ENCODE measurements at regions not wholly inside any gene's neighbourhood (a gene's known extent, or its start where the extent isn't known, plus 50 kb on each side); places are given as distances from the start of the nearest gene placed in this dataset.

DNA sequence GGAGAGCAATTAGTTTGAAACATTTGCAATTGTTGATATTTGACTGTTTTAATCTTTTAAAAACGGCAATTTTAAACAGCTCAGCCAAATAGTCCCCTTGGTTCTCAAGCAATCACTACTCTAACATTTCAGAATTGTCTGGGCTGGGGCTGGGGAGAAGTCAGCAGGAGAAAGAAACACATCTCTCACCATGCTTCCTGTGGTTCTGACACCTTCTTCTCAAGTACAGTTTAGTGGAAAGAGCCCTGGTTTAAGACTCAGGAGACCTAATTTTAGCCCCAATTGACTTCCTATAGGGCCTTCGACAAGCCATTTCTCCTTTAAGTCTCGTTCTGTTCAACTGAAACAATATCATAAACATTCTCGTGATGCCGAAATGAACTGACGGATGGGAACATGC lies 168.4 kb upstream of the CDYL start:
- Mint-ChIP-seq H3K36me3 (no peaks in the 10 kb centered on the region), H3K4me3 (no peak overlapping the region), H3K4me1 (peaks cover 0 to 3% (median 0%) of the 10 kb centered on the region in 3 donors), H3K27me3 (peaks cover 17% of the 10 kb centered on the region), H3K27ac (no peak overlapping the region), H3K9me3 (peaks cover 0 to 2% (median 0%) of the 10 kb centered on the region in 3 donors)

DNA sequence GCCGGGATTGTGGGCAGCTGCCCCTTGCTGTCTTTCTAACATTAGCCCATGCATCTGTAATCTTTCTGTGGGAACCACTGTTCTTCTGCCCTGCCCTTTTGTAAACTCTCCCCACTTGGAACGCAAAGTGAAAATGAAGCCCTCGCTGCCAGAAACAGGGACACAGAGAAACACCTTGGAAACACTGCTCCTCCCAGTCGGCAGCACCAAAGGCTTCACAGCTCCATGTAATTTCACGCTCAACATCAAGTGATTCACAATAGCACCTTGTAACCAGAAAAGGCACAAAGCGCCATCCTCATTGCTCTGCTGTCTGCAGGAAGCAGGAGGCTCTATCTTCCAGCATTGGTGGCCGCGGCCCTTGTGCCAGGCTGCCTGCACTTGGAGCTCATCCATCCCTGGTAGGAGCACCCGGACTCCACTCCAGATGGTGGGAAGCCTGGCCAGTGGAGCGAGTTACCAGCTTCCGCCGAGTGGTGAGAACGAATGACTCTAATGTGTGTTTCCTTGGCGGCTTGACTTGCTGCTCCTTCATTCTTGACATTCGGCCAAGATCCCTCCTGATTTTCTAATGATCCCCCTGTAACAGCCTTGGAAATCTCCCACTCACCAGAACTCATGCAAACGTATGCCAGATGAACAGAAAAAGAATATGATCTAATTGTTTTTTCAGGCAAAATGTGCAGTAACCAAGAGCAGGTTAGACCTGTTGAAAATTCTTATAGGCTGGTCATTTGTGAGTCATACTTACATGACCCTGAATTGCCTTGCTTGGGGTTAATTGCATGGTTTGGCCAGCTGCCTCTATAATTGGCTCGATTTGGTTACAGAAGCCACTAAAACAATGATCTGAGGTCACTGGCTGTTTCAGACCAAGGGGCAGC lies 169.1 kb upstream of the CDYL start:
- peaks cover 0 to 2% (median 0%) of the 10 kb centered on the region in 3 donors for H3K9me3 Mint-ChIP-seq
- peak overlapping the region in 1 of 3 donors; percentile 53 for H3K27ac Mint-ChIP-seq
- H3K4me3 Mint-ChIP-seq: no peak overlapping the region
- H3K4me1 Mint-ChIP-seq: peaks cover 0 to 3% (median 0%) of the 10 kb centered on the region in 3 donors
- H3K27me3 Mint-ChIP-seq: peaks cover 19% of the 10 kb centered on the region
- no peaks in the 10 kb centered on the region for H3K36me3 Mint-ChIP-seq

DNA sequence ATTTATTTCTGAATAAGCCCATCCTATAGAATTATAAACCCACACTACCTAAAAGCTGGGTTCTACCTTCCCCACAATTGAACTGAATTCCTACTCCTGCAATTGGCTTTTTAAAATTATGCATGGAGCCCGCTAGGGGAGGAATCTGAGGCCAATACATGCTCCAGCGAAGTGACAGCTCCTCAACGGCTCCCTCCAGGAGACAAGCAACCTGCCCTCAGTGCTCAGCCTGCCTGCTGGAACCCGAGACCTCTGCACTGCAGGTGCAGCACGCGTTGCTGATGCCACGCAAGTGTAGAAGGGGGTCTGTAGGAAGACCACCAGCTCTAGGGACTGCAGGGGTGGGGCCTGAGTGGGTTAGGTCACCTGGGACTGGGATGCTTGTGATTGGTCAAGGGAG lies 170.2 kb upstream of the CDYL start:
- peaks cover 18% of the 10 kb centered on the region for H3K27me3 Mint-ChIP-seq
- peaks cover 0 to 4% (median 3%) of the 10 kb centered on the region in 3 donors for H3K9me3 Mint-ChIP-seq
- H3K27ac Mint-ChIP-seq: no peak overlapping the region
- H3K4me3 Mint-ChIP-seq: no peak overlapping the region
- H3K36me3 Mint-ChIP-seq: no peaks in the 10 kb centered on the region
- peaks cover 0 to 3% (median 0%) of the 10 kb centered on the region in 3 donors for H3K4me1 Mint-ChIP-seq

DNA sequence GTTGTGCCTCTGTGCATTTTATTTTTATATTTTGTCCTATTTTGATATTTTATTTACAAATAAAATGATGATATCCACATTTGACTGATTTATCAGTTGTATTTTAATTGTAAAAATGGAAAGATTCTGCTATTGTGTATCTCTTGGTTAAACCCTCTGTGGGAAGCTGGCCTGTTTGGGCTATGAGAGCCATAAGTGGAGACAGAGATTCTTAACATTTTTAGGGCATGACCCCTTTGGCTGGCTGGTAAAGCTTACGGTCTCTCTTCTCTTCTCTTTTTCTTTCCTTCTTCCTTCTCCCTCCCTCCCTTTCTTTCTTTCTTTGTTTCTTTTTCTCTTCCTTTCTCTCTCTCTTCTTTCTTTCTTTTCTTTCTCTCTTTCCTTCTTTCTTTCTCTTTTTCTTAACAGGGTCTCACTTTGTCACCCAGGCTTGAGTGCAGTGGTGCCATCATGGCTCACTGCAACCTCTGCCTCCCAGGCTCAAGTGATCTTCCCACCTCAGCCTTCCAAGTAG lies 172.3 kb upstream of the CDYL start:
- Mint-ChIP-seq H3K4me1 (peaks cover 0 to 1% (median 0%) of the 10 kb centered on the region in 3 donors), H3K27ac (no peak overlapping the region), H3K4me3 (no peak overlapping the region), H3K27me3 (peaks cover 11% of the 10 kb centered on the region), H3K36me3 (no peaks in the 10 kb centered on the region), H3K9me3 (peaks cover 0 to 3% (median 2%) of the 10 kb centered on the region in 3 donors)

DNA sequence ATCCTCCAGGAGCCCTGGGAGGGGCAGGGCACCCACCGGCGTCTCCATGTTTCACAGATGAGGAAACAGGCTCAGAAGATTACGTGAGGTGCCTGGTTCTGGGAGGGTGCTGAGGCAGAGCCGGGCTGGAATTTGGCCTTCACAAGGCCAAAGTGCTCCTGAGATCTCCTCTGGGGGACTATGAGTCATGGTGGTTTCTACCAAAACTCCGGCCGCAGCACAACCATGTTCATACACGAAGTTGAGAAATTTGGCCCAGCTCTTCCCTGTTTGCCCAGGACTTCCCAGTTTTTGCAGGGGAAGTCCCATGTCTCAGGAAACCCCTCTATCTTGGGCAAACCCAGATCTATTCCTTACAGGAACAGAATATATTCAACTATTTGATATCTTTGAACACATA lies 172.9 kb upstream of the CDYL start:
- Mint-ChIP-seq H3K36me3 (no peaks in the 10 kb centered on the region), H3K27me3 (peaks cover 11% of the 10 kb centered on the region), H3K4me1 (peaks cover 0 to 1% (median 0%) of the 10 kb centered on the region in 3 donors), H3K4me3 (no peak overlapping the region), H3K27ac (no peak overlapping the region), H3K9me3 (peaks cover 0 to 3% (median 2%) of the 10 kb centered on the region in 3 donors)

DNA sequence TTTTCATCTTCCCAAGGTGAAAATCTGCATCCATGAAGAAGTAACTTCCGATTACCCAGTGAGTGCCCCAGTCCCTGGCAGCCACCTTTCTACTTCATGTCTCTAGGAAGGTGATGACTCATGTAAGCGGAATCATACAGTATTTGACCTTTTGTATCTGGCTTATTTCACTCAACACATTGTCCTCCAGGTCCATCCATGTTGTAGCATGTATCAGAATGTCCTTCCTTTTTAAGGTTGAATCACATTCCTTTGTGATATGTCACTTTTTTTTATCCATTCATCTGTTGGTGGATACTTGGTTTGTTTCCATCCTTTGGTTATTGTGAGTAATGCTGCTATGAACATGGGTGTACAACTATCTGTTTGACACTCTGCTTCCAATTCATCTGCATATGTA lies 176.3 kb upstream of the CDYL start:
- Mint-ChIP-seq H3K27ac (no peak overlapping the region), H3K4me3 (no peak overlapping the region), H3K27me3 (peaks cover 9% of the 10 kb centered on the region), H3K9me3 (peaks cover 0 to 4% (median 3%) of the 10 kb centered on the region in 3 donors), H3K36me3 (no peaks in the 10 kb centered on the region), H3K4me1 (no peaks in the 10 kb centered on the region)

DNA sequence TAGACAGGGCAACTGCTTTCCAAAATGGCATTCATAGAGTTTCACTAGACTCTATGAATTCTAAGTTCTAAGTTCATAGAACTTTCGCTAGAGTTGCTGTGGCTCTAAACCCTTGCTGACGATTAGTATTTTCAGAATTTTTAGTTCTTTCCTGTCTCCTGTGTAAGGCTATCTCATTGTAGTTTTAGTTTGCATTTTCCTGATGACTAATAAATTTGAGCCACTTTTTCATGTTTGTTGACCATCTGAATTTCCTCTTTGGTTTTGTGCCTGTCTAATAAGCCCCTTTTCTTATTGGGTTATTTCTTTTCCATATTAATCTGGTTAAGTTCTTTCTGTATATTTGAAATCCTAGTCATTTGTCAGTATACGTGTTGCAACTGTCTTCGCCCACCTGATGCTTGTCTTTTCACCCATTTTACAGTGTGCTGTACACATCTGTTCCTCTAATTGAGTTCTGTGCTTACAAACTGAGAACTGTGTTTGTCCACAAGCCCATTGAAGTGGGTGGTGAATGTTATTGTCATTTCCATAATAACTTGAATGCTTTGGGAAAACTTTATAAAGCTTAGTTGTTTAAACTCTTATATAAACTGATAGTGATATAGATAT lies 177.7 kb upstream of the CDYL start:
- Mint-ChIP-seq H3K4me1 (no peaks in the 10 kb centered on the region), H3K27me3 (peaks cover 7% of the 10 kb centered on the region)

DNA sequence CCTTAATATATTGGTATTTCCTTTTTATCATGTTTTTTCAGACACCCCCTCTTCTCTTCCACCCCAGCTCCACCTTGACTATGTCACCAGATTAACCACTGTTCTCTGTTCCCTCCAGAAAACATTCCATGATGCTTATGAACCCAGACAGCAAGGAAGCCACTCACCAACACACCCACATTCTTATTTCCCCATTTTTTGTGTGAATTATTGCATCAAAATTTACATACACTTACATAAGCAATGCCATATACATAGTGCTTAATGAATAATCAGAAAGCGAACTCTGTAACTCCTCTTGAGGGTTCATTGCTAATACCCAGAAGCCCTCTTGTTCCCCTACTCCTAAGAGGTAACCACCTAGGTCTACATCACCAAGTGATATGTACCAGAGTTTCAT lies 182.3 kb upstream of the CDYL start:
- Mint-ChIP-seq H3K36me3 (peaks cover 5% of the 10 kb centered on the region), H3K4me3 (no peak overlapping the region), H3K4me1 (peaks cover 0 to 3% (median 0%) of the 10 kb centered on the region in 3 donors), H3K9me3 (peaks cover 0 to 4% (median 0%) of the 10 kb centered on the region in 3 donors), H3K27me3 (no peaks in the 10 kb centered on the region), H3K27ac (no peak overlapping the region)

More for the DNA sequence above, 177.7 kb upstream of the CDYL start:
- Mint-ChIP-seq H3K4me3 (no peak overlapping the region), H3K36me3 (no peaks in the 10 kb centered on the region), H3K27ac (no peak overlapping the region), H3K9me3 (peaks cover 0 to 4% (median 3%) of the 10 kb centered on the region in 3 donors)

DNA sequence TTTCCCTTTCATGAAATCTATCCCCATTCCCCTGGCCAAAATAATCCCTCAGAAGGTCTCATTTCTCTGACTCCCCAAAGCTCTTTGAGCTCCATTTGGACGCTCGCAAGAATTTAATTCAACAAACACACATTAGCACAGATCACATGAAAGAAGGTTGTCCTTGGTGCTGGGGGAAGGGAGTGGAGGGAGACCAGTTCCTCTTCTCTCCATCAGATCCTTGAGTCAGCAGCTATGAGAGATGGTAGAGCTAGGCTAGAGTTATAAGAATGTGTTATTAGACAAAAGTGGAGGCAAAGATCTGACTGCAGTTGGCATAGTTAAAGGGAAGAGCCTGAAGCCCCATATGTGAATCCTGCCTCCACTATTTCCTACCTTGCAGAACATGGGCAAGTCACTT lies 184.2 kb upstream of the CDYL start:
- H3K4me3 Mint-ChIP-seq: no peak overlapping the region
- peaks cover 0 to 4% (median 0%) of the 10 kb centered on the region in 3 donors for H3K9me3 Mint-ChIP-seq
- no peak overlapping the region for H3K27ac Mint-ChIP-seq
- H3K27me3 Mint-ChIP-seq: no peaks in the 10 kb centered on the region
- peaks cover 8% of the 10 kb centered on the region for H3K36me3 Mint-ChIP-seq
- H3K4me1 Mint-ChIP-seq: peaks cover 0 to 3% (median 0%) of the 10 kb centered on the region in 3 donors

DNA sequence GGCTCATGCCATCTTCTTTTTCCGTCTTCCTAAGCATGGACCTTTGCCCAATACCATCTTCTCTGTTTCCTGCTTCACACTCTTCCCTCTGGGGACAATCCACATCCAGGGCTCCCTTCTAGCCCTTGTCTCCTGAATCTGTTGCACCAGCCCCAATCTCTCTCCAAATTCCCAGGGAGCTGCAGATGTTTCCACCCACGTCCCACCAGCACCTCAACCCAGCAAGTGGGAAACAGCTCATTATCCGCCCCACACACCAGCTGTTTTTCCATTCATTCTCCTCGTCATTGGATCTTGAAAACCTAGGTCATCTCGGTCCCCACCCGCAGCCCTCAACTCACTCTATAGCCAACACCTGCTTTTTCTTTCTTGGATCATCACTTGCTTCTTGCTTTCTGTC lies 185.0 kb upstream of the CDYL start:
- H3K27me3 Mint-ChIP-seq: no peaks in the 10 kb centered on the region
- peaks cover 0 to 3% (median 0%) of the 10 kb centered on the region in 3 donors for H3K4me1 Mint-ChIP-seq

DNA sequence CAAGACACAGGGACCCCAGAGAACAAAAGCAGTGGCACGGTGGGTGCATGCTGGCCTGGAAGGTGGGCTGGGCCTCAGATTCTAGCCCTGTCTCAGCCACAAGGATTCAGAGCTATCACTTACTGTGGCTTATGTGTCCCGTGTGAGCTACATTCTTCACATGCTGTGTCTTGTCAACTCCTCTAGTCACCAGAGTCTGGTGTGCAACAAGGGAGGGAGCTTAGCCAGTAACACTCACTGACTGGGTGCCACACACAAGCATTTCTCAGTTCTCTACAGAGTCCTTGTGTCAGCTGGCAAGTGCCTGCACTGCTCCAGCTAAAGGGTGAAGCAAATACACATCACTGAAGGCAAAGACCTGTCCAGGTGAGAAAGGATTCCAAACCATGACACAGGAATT lies 186.9 kb upstream of the CDYL start:
- Mint-ChIP-seq H3K4me1 (peaks cover 0 to 3% (median 0%) of the 10 kb centered on the region in 3 donors), H3K4me3 (no peak overlapping the region), H3K27me3 (no peaks in the 10 kb centered on the region), H3K36me3 (peaks cover 8% of the 10 kb centered on the region), H3K27ac (no peak overlapping the region), H3K9me3 (peaks cover 0 to 2% (median 0%) of the 10 kb centered on the region in 3 donors)

More for the DNA sequence above, 185.0 kb upstream of the CDYL start:
- H3K36me3 Mint-ChIP-seq: peaks cover 8% of the 10 kb centered on the region
- H3K27ac Mint-ChIP-seq: no peak overlapping the region
- H3K4me3 Mint-ChIP-seq: no peak overlapping the region
- peaks cover 0 to 2% (median 0%) of the 10 kb centered on the region in 3 donors for H3K9me3 Mint-ChIP-seq

DNA sequence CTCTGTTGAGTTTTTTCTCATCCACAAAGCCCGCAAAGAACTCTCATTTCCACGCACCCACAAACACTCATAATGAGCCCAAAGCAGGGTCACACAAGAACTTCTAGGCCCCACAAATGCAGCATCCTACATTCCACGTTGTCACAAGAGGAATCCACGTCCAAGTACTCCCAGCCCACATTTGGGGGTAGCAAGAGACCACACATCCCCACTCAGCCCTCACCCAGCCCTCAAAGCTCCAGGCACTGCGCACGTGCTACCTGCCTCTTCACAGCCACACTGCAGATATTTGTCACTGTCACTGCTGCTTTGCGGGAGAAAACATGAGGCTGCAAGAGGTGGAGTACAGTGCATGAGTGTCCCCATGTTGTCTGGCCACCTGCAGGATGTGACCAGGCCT lies 187.6 kb upstream of the CDYL start:
- H3K36me3 Mint-ChIP-seq: peaks cover 8% of the 10 kb centered on the region
- peaks cover 0 to 3% (median 0%) of the 10 kb centered on the region in 3 donors for H3K4me1 Mint-ChIP-seq
- no peak overlapping the region for H3K27ac Mint-ChIP-seq
- no peaks in the 10 kb centered on the region for H3K27me3 Mint-ChIP-seq
- H3K9me3 Mint-ChIP-seq: peaks cover 0 to 2% (median 0%) of the 10 kb centered on the region in 3 donors
- no peak overlapping the region for H3K4me3 Mint-ChIP-seq

DNA sequence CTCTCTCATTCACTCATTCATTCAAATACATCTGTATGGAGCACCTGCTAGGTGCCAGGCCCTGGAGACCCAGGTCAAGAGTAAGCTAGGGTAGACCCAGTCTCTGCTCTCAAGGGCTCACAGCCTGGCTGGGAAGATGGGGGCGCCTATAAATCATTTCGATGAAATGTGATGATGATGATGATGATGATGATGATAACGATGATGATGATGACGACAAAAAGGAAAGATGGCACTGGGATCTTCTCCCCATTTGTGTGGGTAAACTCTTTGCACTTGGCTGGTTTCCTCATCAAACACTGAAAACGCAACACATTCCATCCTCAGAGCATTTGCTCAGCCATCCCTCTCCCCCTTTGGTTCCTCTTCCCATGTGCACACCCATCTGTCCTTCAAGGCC lies 188.0 kb upstream of the CDYL start:
- peaks cover 0 to 3% (median 0%) of the 10 kb centered on the region in 3 donors for H3K4me1 Mint-ChIP-seq

DNA sequence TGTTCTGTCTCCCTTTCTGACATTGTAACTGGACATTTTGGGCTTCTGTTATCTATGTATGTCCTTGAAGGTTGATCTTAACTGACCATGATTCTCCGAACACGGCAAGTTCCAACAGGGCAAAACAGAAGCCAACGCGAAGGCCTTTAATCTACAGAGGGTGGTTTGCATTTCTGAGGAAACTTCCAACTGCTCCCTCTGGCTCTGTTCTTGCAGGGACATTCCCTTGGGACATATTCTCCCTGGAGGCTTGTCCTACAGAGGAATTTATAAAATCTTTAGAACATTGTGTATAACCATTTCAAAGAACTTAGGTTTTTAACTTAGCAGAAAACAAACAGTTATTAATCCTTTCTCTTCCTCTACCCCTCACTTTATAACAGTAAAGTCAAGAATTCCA lies 189.0 kb upstream of the CDYL start:
- H3K4me3 Mint-ChIP-seq: no peak overlapping the region
- H3K27ac Mint-ChIP-seq: no peak overlapping the region
- H3K4me1 Mint-ChIP-seq: peaks cover 0 to 3% (median 0%) of the 10 kb centered on the region in 3 donors
- peaks cover 0 to 2% (median 0%) of the 10 kb centered on the region in 3 donors for H3K9me3 Mint-ChIP-seq
- H3K27me3 Mint-ChIP-seq: no peaks in the 10 kb centered on the region
- peaks cover 8% of the 10 kb centered on the region for H3K36me3 Mint-ChIP-seq

More for the DNA sequence above, 188.0 kb upstream of the CDYL start:
- peaks cover 0 to 2% (median 0%) of the 10 kb centered on the region in 3 donors for H3K9me3 Mint-ChIP-seq
- H3K27me3 Mint-ChIP-seq: no peaks in the 10 kb centered on the region
- peaks cover 8% of the 10 kb centered on the region for H3K36me3 Mint-ChIP-seq
- no peak overlapping the region for H3K27ac Mint-ChIP-seq
- H3K4me3 Mint-ChIP-seq: no peak overlapping the region

DNA sequence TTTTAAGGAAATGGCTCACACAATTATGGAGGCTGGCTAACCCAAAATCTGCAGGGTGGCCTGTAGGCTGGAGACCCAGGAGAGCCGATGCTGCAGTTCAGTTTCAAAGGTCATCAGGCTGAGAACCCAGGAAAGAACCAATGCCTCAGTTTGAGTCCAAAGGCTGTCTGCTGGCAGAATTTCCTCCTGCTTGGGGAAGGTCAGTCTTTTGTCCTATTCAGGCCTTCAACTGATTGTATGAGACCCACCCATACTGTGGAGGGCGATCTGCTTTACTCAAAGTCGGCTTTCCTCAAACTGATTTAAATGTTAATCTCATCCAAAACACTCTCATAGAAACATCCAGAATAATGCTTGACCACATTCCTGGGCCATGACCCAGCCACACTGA lies 189.7 kb upstream of the CDYL start:
- Mint-ChIP-seq H3K4me1 (peaks cover 0 to 3% (median 0%) of the 10 kb centered on the region in 3 donors), H3K27me3 (peaks cover 2% of the 10 kb centered on the region), H3K9me3 (peaks cover 0 to 2% (median 0%) of the 10 kb centered on the region in 3 donors), H3K36me3 (peaks cover 2% of the 10 kb centered on the region), H3K27ac (no peak overlapping the region), H3K4me3 (no peak overlapping the region)
